ENCODE measurements at regions not wholly inside any gene's neighbourhood (a gene's known extent, or its start where the extent isn't known, plus 50 kb on each side); places are given as distances from the start of the nearest gene placed in this dataset.

DNA sequence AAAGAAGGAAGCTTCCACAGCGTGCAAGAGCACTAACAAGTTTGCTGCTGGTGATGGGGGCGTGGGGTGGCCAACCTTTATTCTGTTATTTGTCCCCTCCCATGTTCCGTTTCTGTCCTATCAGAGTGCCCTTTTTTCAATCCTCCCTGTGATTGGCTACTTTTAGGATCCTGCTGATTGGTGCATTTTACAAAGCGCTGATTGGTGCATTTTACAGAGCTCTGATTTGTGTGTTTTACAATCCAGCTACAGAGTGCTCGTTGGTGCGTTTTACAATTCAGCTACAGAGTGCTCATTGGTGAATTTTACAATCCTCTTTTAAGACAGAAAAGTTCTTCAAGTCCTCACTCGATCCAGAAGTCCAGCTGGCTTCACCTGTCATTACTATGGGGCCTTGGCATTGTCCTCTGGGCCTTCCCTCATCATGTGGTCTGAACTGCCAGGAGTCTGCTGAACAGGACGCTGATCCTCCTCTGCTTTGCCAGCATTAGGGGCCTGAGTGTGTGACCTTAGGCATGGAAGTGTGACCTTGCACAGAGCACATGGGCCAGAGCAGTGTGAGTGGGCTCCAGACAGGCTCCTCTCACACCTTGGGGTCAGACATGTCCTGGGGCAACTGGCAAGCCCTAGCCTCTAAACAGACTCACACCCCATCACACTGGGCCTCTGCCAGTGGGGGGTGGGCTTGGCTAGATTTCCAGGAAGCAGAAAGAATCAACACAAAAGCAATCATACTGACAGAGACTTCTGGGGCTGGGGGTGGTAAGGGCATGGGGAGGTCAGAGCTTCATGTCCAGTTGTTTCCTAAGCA, 167.4 kb downstream of the PTPN20 start:
- no peak for DNase-seq (ENCODE audit: low spot score)
- no peaks in the 10 kb centered on the region for H3K9me3 ChIP-seq (ENCODE audit: low read depth, low read length, poor library complexity, severe bottlenecking)
- no peaks in the 10 kb centered on the region for H3K27me3 ChIP-seq (replicated peaks; ENCODE audit: insufficient read depth, low read depth, low read length, poor library complexity)
- H3K4me1 ChIP-seq (ENCODE audit: insufficient read depth, low read length, poor library complexity, severe bottlenecking) = no peaks in the 10 kb centered on the region
- TF ChIP-seq, protein P1, sequence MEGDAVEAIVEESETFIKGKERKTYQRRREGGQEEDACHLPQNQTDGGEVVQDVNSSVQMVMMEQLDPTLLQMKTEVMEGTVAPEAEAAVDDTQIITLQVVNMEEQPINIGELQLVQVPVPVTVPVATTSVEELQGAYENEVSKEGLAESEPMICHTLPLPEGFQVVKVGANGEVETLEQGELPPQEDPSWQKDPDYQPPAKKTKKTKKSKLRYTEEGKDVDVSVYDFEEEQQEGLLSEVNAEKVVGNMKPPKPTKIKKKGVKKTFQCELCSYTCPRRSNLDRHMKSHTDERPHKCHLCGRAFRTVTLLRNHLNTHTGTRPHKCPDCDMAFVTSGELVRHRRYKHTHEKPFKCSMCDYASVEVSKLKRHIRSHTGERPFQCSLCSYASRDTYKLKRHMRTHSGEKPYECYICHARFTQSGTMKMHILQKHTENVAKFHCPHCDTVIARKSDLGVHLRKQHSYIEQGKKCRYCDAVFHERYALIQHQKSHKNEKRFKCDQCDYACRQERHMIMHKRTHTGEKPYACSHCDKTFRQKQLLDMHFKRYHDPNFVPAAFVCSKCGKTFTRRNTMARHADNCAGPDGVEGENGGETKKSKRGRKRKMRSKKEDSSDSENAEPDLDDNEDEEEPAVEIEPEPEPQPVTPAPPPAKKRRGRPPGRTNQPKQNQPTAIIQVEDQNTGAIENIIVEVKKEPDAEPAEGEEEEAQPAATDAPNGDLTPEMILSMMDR (conservative IDR thresholded peaks at IDR 0.05; ENCODE audit: low read depth, low read length) = no peak
- no peak for TF ChIP-seq EZH2 (IDR thresholded peaks at IDR 0.05; ENCODE audit: borderline replicate concordance, low read depth, low read length, poor library complexity, severe bottlenecking)
- no TSS peak for BruUV-seq (replicated peaks)
- H3K27ac ChIP-seq (ENCODE audit: low read depth, low read length, poor library complexity, severe bottlenecking) = no peak overlapping the region
- no peak overlapping the region for H3K4me3 ChIP-seq (ENCODE audit: low read depth, low read length, poor library complexity, severe bottlenecking)
- intact Hi-C loops (cut with micrococcal nuclease; ENCODE audit: unreplicated experiment) = no loop called here
- H3K36me3 ChIP-seq (ENCODE audit: insufficient read depth, low read length, poor library complexity, severe bottlenecking) = no peaks in the 10 kb centered on the region
- CTCF ChIA-PET = no interaction called here
- POLR2A ChIA-PET (ENCODE audit: low non-redundant PET) = no interaction called here

DNA sequence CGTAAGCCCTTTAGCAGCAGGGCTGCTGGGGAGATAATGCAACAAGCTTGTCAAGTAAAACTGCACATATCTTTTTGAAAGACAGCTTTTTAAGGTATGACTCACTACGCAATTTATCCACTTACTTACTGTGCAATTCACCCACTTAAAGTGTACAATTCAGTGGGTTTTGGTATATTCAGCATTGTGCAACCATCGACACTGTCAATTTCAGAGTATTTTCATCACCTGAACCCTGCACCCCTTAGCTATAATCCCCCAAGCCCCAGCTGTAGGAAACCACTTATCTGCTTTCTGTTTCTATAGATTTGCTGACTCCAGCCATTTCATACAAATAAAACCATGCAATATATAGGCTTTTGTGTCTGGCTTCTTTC, 168.0 kb downstream of the PTPN20 start:
- CTCF ChIA-PET = no interaction called here
- Histone ChIP-seq H3K4me1 (ENCODE audit: insufficient read depth, low read length, poor library complexity, severe bottlenecking) (no peaks in the 10 kb centered on the region), H3K27ac (ENCODE audit: low read depth, low read length, poor library complexity, severe bottlenecking) (no peak overlapping the region), H3K36me3 (ENCODE audit: insufficient read depth, low read length, poor library complexity, severe bottlenecking) (no peaks in the 10 kb centered on the region), H3K27me3 (replicated peaks; ENCODE audit: insufficient read depth, low read depth, low read length, poor library complexity) (no peaks in the 10 kb centered on the region), H3K9me3 (ENCODE audit: low read depth, low read length, poor library complexity, severe bottlenecking) (no peaks in the 10 kb centered on the region), H3K4me3 (ENCODE audit: low read depth, low read length, poor library complexity, severe bottlenecking) (no peak overlapping the region)
- TF ChIP-seq EZH2 (IDR thresholded peaks at IDR 0.05; ENCODE audit: borderline replicate concordance, low read depth, low read length, poor library complexity, severe bottlenecking) = no peak
- no TSS peak for BruUV-seq (replicated peaks)
- intact Hi-C loops (cut with micrococcal nuclease; ENCODE audit: unreplicated experiment) = no loop called here
- no peak for DNase-seq (ENCODE audit: low spot score)
- POLR2A ChIA-PET (ENCODE audit: low non-redundant PET) = no interaction called here

- Histone ChIP-seq H3K27ac (ENCODE audit: low read depth, low read length, poor library complexity, severe bottlenecking) (no peak overlapping the region), H3K4me3 (ENCODE audit: low read depth, low read length, poor library complexity, severe bottlenecking) (no peak overlapping the region), H3K4me1 (ENCODE audit: insufficient read depth, low read length, poor library complexity, severe bottlenecking) (no peaks in the 10 kb centered on the region), H3K36me3 (ENCODE audit: insufficient read depth, low read length, poor library complexity, severe bottlenecking) (no peaks in the 10 kb centered on the region), H3K9me3 (ENCODE audit: low read depth, low read length, poor library complexity, severe bottlenecking) (no peaks in the 10 kb centered on the region), H3K27me3 (replicated peaks; ENCODE audit: insufficient read depth, low read depth, low read length, poor library complexity) (no peaks in the 10 kb centered on the region)
- DNase-seq (ENCODE audit: low spot score) = no peak
- intact Hi-C loops (cut with micrococcal nuclease; ENCODE audit: unreplicated experiment) = no loop called here
- BruUV-seq (replicated peaks) = no TSS peak
- TF ChIP-seq, protein P1 (conservative IDR thresholded peaks at IDR 0.05; ENCODE audit: low read depth, low read length) = no peak
- no peak for TF ChIP-seq EZH2 (IDR thresholded peaks at IDR 0.05; ENCODE audit: borderline replicate concordance, low read depth, low read length, poor library complexity, severe bottlenecking)
- ChIA-PET CTCF (no interaction called here), POLR2A (ENCODE audit: low non-redundant PET) (no interaction called here)
Observed at GRCh38 chr10:47081264-47081663, 170.0 kb downstream of the PTPN20 start.
